ENCODE measurements at regions not wholly inside any gene's neighbourhood (a gene's known extent, or its start where the extent isn't known, plus 50 kb on each side); places are given as distances from the start of the nearest gene placed in this dataset.

DNA sequence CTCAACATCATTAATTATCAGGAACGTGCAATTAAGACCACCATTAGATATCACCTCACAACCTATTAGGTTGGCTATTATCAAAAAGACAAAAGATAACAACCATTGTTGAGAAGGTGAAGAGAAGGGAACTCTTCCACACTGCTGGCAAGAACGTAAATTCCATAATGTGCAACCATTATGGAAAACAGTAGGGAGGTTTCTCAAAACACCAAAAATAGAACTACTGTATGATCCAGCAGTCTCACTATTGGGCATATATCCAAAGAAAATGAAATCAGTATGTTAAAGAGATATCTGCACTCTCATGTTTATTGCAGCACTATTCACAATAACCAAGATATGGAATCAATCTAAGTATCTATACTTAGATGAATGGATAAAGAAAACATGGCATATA is 51.6 kb upstream of the OR4E1 start:
- TF ChIP-seq, protein P1, sequence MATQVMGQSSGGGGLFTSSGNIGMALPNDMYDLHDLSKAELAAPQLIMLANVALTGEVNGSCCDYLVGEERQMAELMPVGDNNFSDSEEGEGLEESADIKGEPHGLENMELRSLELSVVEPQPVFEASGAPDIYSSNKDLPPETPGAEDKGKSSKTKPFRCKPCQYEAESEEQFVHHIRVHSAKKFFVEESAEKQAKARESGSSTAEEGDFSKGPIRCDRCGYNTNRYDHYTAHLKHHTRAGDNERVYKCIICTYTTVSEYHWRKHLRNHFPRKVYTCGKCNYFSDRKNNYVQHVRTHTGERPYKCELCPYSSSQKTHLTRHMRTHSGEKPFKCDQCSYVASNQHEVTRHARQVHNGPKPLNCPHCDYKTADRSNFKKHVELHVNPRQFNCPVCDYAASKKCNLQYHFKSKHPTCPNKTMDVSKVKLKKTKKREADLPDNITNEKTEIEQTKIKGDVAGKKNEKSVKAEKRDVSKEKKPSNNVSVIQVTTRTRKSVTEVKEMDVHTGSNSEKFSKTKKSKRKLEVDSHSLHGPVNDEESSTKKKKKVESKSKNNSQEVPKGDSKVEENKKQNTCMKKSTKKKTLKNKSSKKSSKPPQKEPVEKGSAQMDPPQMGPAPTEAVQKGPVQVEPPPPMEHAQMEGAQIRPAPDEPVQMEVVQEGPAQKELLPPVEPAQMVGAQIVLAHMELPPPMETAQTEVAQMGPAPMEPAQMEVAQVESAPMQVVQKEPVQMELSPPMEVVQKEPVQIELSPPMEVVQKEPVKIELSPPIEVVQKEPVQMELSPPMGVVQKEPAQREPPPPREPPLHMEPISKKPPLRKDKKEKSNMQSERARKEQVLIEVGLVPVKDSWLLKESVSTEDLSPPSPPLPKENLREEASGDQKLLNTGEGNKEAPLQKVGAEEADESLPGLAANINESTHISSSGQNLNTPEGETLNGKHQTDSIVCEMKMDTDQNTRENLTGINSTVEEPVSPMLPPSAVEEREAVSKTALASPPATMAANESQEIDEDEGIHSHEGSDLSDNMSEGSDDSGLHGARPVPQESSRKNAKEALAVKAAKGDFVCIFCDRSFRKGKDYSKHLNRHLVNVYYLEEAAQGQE (IDR thresholded peaks at IDR 0.05; ENCODE audit: insufficient read depth in 1 of 2, low read depth in 2 of 2, low read length in 2 of 2), result no peak
- TF ChIP-seq TAF1 (IDR thresholded peaks at IDR 0.05; ENCODE audit: borderline replicate concordance, insufficient read depth, low read length) (no peak), SIN3A (IDR thresholded peaks at IDR 0.05; ENCODE audit: borderline replicate concordance, insufficient read depth, low read length) (no peak), POLR2AphosphoS5 (IDR thresholded peaks at IDR 0.05; ENCODE audit: low read depth, low read length) (no peak), FOXP2 (optimal IDR thresholded peaks at IDR 0.05; ENCODE audit: borderline replicate concordance, extremely low read depth, extremely low read length, insufficient read depth) (no peak)

DNA sequence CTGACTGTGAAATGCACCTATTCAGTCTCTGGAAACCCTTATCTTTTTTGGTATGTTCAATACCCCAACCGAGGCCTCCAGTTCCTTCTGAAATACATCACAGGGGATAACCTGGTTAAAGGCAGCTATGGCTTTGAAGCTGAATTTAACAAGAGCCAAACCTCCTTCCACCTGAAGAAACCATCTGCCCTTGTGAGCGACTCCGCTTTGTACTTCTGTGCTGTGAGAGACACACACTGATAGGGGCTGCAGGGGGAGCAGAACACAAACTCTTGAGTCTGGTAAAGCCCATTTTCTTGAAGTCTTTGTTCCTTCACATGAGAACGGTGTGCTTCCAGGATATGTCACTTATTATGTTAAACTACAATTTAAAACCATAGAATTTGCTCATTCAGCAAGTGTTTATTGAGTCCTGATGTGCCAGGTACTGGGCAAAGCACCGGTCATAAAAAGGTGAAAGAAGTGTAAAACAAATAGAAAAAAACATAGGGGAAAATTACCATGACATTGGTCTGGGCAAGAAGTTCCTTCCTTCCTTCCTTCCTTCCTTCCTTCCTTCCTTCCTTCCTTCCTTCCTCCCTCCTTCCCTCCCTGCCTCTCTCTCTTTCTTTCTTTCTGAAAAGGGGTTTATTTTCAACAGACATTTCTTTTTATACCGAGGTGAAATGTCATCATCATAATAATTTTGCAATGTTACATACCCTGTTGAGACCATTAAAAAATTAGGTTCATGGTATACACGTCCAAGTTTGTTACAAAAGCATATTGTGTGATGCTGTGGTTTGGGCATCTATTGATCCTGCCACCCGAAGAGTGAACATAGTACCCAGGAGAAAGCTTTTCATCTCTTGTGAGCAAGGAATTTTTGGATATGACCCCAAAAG is 50.7 kb upstream of the OR4E1 start:
- TF ChIP-seq SIN3A (IDR thresholded peaks at IDR 0.05; ENCODE audit: borderline replicate concordance, insufficient read depth, low read length) (no peak), FOXP2 (optimal IDR thresholded peaks at IDR 0.05; ENCODE audit: borderline replicate concordance, extremely low read depth, extremely low read length, insufficient read depth) (no peak), POLR2AphosphoS5 (IDR thresholded peaks at IDR 0.05; ENCODE audit: low read depth, low read length) (no peak), TAF1 (IDR thresholded peaks at IDR 0.05; ENCODE audit: borderline replicate concordance, insufficient read depth, low read length) (no peak)
- TF ChIP-seq, protein P1 (IDR thresholded peaks at IDR 0.05; ENCODE audit: insufficient read depth in 1 of 2, low read depth in 2 of 2, low read length in 2 of 2), result no peak

DNA sequence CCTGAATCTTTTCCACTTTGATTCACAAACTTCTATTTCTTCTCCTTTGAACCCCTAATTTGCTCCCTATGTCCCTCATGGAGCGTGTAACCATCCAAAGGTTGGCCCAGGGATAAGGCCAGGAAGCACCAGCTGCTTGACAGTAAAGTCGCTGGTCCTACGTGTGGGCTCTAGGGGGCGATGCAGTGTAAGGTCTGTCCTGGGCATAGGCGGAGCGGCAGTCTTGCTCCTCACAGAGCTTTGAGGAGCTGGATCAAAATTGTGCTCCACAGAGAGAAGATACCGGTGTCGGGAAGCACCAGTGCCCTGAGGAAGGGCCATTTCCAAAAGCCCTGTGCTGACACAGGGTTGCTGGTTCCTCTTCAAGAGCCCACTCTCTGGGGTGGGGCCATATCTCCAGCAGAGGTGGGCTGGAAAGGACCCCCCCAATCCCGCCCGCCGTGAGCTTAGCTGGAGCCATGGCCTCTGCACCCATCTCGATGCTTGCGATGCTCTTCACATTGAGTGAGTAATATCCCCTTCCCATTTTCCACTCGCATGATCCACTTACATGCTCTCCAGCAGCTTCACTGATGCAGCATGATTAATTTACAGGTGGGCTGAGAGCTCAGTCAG is 49.9 kb upstream of the OR4E1 start:
- no peak for TF ChIP-seq SIN3A (IDR thresholded peaks at IDR 0.05; ENCODE audit: borderline replicate concordance, insufficient read depth, low read length)
- no peak for TF ChIP-seq FOXP2 (optimal IDR thresholded peaks at IDR 0.05; ENCODE audit: borderline replicate concordance, extremely low read depth, extremely low read length, insufficient read depth)
- no peak for TF ChIP-seq TAF1 (IDR thresholded peaks at IDR 0.05; ENCODE audit: borderline replicate concordance, insufficient read depth, low read length)
- TF ChIP-seq, protein P1 (IDR thresholded peaks at IDR 0.05; ENCODE audit: insufficient read depth in 1 of 2, low read depth in 2 of 2, low read length in 2 of 2), result no peak
- TF ChIP-seq POLR2AphosphoS5 (IDR thresholded peaks at IDR 0.05; ENCODE audit: low read depth, low read length), result no peak

Data from PFSK-1 (cell line).